GM12892 (cell line): ENCODE measurements at regions not wholly inside any gene's neighbourhood (a gene's known extent, or its start where the extent isn't known, plus 50 kb on each side); places are given as distances from the start of the nearest gene placed in this dataset.

ENCODE experiments used
- POLR2A ChIP-seq: IDR thresholded peaks from 2 replicates; pipeline ENCODE4 v1.6.1; 2011; ENCODE audit warnings: low read depth, low read length, control low read depth
- TAF1 ChIP-seq: IDR thresholded peaks from 2 replicates; pipeline ENCODE4 v1.6.1; 2011; ENCODE audit warnings: low read depth, mild to moderate bottlenecking, control low read depth, low read length, borderline replicate concordance

DNA sequence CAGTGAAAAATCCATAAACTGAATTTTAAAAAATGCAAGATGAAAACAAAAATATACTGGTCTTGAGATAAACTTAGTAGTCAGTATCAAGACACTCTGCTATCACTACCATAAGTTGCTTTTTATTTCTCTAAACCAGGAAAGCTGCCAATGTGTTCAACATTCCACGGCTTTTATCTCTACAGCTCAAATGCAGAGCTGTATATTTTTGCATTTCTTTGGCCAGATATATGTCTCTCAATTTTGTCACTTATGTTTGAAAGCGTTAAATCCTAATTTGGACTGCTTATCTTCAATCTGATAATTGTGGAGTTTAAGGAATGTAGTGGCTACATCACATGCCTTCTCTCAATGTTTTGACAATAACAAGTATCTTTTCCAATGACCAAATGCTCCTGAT lies 609.5 kb downstream of the EPHA4 start:
- TF ChIP-seq TAF1 (no peak), POLR2A (no peak)
